ENCODE measurements at regions not wholly inside any gene's neighbourhood (a gene's known extent, or its start where the extent isn't known, plus 50 kb on each side); places are given as distances from the start of the nearest gene placed in this dataset.

DNA sequence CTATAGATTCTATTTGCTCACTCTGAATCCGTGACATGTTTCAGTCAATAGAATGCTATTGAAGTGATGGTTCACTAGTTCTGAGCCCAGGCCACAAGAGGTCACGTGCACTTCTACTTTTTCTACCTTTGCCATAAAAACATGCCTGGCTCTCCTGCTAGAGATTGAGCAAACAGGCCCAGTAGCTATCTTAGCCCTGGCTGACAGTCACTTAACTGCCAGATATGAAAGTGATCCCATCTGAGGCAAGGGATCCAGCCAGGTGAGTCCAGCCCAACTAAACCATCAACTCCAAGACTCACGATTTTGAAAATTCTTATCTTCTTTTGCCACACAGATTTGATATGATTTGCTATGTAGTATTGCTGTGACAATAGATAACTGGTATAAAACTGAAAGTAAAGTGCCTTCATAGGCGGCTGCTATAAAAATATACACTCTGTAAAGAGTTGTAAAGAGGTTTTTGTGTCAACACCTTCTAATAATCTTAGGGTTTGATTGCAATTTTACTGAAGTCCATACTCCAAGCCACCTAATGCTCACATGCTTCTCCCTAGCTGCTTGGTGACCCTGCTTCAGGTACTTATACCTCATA is 937.7 kb upstream of the SOX9 start:
- H3K27ac ChIP-seq (replicated peaks), result no peak overlapping the region
- no peak for DNase-seq (ENCODE audit: low read depth in 1 of 2, low spot score in 1 of 2)
- H3K4me3 ChIP-seq (replicated peaks; ENCODE audit: insufficient read depth, low read length), result no peak overlapping the region
- TF ChIP-seq, protein P1, sequence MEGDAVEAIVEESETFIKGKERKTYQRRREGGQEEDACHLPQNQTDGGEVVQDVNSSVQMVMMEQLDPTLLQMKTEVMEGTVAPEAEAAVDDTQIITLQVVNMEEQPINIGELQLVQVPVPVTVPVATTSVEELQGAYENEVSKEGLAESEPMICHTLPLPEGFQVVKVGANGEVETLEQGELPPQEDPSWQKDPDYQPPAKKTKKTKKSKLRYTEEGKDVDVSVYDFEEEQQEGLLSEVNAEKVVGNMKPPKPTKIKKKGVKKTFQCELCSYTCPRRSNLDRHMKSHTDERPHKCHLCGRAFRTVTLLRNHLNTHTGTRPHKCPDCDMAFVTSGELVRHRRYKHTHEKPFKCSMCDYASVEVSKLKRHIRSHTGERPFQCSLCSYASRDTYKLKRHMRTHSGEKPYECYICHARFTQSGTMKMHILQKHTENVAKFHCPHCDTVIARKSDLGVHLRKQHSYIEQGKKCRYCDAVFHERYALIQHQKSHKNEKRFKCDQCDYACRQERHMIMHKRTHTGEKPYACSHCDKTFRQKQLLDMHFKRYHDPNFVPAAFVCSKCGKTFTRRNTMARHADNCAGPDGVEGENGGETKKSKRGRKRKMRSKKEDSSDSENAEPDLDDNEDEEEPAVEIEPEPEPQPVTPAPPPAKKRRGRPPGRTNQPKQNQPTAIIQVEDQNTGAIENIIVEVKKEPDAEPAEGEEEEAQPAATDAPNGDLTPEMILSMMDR (IDR thresholded peaks at IDR 0.05; ENCODE audit: insufficient read depth, low read length), result no peak
- TF ChIP-seq SPI1 (IDR thresholded peaks at IDR 0.05; ENCODE audit: borderline replicate concordance, low read depth) (no peak), POLR2AphosphoS5 (IDR thresholded peaks at IDR 0.05; ENCODE audit: low read depth) (no peak), GABPA (IDR thresholded peaks at IDR 0.05; ENCODE audit: low read depth) (no peak)
- TF ChIP-seq, protein P2, sequence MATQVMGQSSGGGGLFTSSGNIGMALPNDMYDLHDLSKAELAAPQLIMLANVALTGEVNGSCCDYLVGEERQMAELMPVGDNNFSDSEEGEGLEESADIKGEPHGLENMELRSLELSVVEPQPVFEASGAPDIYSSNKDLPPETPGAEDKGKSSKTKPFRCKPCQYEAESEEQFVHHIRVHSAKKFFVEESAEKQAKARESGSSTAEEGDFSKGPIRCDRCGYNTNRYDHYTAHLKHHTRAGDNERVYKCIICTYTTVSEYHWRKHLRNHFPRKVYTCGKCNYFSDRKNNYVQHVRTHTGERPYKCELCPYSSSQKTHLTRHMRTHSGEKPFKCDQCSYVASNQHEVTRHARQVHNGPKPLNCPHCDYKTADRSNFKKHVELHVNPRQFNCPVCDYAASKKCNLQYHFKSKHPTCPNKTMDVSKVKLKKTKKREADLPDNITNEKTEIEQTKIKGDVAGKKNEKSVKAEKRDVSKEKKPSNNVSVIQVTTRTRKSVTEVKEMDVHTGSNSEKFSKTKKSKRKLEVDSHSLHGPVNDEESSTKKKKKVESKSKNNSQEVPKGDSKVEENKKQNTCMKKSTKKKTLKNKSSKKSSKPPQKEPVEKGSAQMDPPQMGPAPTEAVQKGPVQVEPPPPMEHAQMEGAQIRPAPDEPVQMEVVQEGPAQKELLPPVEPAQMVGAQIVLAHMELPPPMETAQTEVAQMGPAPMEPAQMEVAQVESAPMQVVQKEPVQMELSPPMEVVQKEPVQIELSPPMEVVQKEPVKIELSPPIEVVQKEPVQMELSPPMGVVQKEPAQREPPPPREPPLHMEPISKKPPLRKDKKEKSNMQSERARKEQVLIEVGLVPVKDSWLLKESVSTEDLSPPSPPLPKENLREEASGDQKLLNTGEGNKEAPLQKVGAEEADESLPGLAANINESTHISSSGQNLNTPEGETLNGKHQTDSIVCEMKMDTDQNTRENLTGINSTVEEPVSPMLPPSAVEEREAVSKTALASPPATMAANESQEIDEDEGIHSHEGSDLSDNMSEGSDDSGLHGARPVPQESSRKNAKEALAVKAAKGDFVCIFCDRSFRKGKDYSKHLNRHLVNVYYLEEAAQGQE (IDR thresholded peaks at IDR 0.05; ENCODE audit: insufficient replicate concordance, low read depth), result no peak
- no peaks in the 10 kb centered on the region for H3K27me3 ChIP-seq (ENCODE audit: insufficient read depth, poor library complexity, severe bottlenecking)

DNA sequence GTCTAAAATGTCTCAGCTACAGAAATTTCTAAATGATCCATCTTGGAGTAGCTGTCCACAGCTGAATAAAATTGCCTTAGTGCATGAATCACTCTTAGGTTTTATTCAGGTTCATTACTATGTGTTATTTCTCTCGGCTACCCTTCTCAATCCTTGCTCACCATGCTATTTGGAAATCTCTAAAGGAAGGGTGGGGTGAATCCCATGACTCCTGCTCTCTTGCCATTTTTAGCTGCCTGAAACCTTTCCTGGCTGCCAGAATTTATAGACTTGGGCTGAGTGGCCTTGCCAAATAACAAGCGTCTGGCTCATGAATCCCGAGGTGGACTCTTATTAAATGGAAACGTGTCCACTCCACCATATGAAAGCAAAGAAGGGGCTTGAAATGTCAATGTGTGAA is 936.1 kb upstream of the SOX9 start:
- H3K27me3 ChIP-seq (ENCODE audit: insufficient read depth, poor library complexity, severe bottlenecking), result no peaks in the 10 kb centered on the region
- TF ChIP-seq, protein P1 (IDR thresholded peaks at IDR 0.05; ENCODE audit: insufficient read depth, low read length), result no peak
- TF ChIP-seq, protein P2 (IDR thresholded peaks at IDR 0.05; ENCODE audit: insufficient replicate concordance, low read depth), result no peak
- TF ChIP-seq POLR2AphosphoS5 (IDR thresholded peaks at IDR 0.05; ENCODE audit: low read depth), result no peak
- TF ChIP-seq SPI1 (IDR thresholded peaks at IDR 0.05; ENCODE audit: borderline replicate concordance, low read depth), result no peak
- TF ChIP-seq GABPA (IDR thresholded peaks at IDR 0.05; ENCODE audit: low read depth), result no peak
- no peak for DNase-seq (ENCODE audit: low read depth in 1 of 2, low spot score in 1 of 2)
- no peak overlapping the region for H3K4me3 ChIP-seq (replicated peaks; ENCODE audit: insufficient read depth, low read length)
- H3K27ac ChIP-seq (replicated peaks), result no peak overlapping the region

DNA sequence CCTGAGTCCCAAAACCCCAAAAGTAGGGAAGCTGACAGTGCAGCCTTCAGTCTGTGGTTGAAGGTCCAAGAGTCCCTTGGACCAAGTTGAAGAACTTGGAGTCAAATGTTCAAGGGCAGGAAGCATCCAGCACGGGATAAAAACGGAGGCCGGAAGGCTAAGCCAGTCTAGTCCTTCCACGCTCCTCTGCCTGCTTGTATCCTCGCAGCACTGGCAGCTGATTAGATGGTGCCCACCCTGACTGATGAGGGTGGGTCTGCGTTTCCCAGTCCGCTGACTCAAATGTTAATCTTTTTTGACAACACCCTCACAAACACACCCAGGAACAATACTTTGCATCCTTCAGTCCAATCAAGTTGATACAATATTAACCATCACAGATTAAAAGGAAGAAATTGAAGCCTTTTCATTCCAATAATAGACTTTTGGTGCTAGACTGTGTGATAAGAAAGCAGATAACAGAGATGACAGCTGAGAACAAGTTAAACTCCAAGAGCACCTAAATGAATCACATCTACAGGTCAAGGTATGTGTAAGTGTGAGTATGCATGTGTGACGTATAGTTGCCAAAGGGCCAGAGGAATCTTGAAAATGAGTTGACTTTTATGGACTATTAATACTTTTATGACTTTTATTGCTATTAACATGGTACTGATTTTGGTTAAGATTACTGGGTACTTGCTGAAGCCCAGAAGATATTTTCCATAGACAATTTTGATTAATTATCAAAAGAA is 933.5 kb upstream of the SOX9 start:
- no peak for DNase-seq (ENCODE audit: low read depth in 1 of 2, low spot score in 1 of 2)
- TF ChIP-seq POLR2AphosphoS5 (IDR thresholded peaks at IDR 0.05; ENCODE audit: low read depth) (no peak), GABPA (IDR thresholded peaks at IDR 0.05; ENCODE audit: low read depth) (no peak), SPI1 (IDR thresholded peaks at IDR 0.05; ENCODE audit: borderline replicate concordance, low read depth) (no peak)
- TF ChIP-seq, protein P2 (IDR thresholded peaks at IDR 0.05; ENCODE audit: insufficient replicate concordance, low read depth), result no peak
- TF ChIP-seq, protein P1 (IDR thresholded peaks at IDR 0.05; ENCODE audit: insufficient read depth, low read length), result no peak
- Histone ChIP-seq H3K4me3 (replicated peaks; ENCODE audit: insufficient read depth, low read length) (no peak overlapping the region), H3K27me3 (ENCODE audit: insufficient read depth, poor library complexity, severe bottlenecking) (no peaks in the 10 kb centered on the region), H3K27ac (replicated peaks) (no peak overlapping the region)

All from HL-60 (cell line).